ENCODE measurements at regions not wholly inside any gene's neighbourhood (a gene's known extent, or its start where the extent isn't known, plus 50 kb on each side); places are given as distances from the start of the nearest gene placed in this dataset.
"Not testable (repeated sequence)": the region's sequence is repeated elsewhere in the genome, so short reads cannot be mapped to it uniquely, and the experiment has no call there.

DNA sequence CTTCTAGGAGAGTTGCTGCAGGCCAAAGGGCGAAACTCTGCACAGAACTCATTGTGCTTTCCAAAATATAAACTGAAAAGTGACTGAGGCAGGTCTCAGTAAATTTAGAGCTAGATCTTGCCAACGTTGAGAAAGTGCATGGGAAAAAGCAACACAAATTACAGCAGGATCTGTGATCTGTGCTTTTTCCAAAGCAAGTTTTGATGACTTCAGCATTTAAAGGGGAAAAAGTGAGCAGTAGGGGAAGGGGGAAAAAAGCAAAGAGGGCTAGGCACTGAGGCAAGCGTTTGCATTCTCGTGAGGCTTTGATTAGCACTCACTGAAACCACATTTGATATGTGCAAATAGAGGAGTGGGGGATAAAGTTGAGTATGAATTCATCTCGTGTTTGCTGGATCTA lies 351.5 kb upstream of the NPAP1 start:
- not testable (repeated sequence) for DNase-seq

GRCh38 chr15:24326513-24326912 lies 349.1 kb upstream of the NPAP1 start:
- not testable (repeated sequence) for DNase-seq

DNA sequence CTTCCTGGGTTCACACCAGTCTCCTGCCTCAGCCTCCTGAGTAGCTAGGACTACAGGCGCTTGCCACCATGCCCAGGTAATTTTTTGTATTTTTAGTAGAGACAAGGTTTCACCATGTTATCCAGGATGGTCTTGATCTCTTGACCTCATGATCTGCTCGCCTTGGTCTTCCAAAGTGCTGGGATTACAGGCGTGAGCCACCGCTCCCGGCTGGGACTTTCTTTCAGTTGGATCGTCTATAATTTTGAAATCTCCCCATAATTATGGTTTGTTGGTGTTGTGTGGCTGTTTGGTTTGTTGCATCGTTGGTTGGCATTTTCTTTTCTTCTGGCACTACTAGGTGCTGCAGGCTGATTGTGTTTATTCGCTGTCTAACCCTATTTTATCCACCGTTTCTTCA lies 343.6 kb upstream of the NPAP1 start:
- DNase-seq, result not testable (repeated sequence)

DNA sequence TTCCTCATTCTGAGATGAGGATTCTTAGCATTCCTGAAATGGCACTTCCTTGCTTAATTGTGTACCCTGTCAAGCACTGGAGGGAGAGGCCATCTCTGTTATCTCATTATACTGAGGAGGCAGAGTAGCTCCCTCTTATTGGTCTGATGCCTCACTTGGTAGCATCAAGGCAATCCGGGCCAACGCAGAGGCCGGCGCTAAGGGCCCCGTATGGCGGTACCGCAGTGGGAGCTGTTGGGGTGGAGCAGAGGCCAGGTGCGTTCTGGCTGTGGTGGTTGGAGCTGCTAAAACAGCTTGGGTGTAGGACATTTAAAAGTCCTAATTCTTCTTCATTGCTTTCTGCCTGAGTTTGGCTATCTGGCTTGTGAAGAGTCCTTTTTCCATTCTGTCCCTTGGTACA lies 333.7 kb upstream of the NPAP1 start:
- DNase-seq, result not testable (repeated sequence)

DNA sequence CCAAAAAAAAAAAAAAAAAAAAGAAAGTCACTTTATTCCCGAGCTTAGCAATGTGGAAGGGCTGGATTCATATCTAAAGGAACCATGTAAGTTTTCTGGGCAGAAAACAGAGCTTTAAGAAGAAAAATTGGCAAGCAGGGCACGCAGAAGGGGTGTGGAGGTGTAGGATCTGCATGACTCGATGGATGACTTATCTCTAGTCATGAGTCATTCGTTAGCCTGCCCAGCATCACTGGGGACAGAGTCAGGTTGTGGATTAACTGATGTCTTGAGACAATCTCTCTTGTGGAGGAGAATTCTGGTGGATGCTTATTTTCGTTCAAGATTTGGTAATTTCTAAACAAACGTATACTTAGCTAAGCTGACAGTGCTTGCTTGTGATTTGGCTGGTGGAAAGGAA lies 322.8 kb upstream of the NPAP1 start:
- not testable (repeated sequence) for DNase-seq

DNA sequence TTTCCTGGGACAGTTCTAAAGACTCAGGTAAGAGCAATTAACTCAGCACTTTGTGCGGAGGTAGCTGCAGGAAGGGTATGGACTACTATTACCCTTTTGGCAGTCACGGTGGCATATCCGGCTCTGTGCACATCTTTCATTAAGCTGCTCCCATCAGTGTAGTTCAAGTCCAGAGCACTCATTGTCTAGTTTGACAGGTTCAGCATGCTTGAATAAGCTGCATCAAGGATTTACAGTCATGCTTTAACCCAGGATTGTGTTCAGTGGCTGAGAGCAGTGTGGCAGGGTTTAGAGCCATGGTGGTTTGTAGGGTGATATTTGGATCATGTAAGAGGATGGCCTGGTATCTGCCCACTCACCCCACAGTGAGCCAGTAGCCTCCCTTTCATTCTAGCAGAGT lies 294.5 kb upstream of the NPAP1 start:
- not testable (repeated sequence) for DNase-seq

- DNase-seq, result not testable (repeated sequence)
Measured at GRCh38 chr15:24385258-24385657, 290.3 kb upstream of the NPAP1 start.

DNA sequence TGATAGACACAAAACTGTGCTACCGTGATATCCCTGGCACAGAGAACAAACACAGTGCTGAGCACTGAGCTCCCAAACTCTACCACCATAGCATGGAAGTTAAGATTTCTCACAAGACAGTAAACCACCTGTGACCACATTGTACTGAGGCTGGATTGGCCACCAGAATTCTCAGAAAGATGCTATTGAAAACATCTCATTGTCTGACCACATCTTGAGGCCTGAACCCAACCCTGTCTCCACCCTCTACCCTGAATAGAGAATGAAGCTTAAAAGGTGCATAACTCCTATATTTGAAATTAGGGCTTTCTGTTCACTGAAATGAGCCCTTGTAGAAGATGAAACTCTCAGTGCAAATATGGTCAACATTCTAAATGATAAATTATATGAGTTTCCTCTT lies 281.3 kb upstream of the NPAP1 start:
- no peak for DNase-seq

DNA sequence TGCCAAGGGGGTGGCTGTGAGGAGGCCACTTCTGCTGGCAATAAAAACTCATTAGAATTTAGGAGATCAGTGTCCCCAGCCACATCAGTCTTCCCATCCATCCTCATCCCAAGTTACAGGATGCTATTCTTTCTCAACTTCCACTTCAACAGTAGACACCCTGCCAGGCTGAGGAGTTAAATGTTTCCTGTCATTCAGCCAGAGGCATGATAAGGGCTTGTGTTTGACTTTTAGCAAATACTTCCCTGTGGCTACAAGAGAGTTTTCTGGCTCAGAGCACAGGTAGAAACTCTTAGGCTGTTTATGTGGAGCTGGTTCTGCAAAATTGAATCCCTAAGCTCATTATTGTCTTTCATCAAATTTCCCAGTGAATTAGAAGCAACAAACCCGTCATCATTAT lies 262.9 kb upstream of the NPAP1 start:
- not testable (repeated sequence) for DNase-seq

- not testable (repeated sequence) for DNase-seq
Measured at GRCh38 chr15:24426286-24427054, 249.1 kb upstream of the NPAP1 start.

- peak in 1 of 2 experiments; percentile 4 for DNase-seq
Measured at GRCh38 chr15:24427055-24427400, 248.5 kb upstream of the NPAP1 start.

GRCh38 chr15:24435075-24435820 lies 240.3 kb upstream of the NPAP1 start:
- not testable (repeated sequence) for DNase-seq

- not testable (repeated sequence) for DNase-seq
Measured at GRCh38 chr15:24437270-24437669, 238.3 kb upstream of the NPAP1 start.

- DNase-seq, result not testable (repeated sequence)
Measured at GRCh38 chr15:24437735-24438134, 237.8 kb upstream of the NPAP1 start.

DNA sequence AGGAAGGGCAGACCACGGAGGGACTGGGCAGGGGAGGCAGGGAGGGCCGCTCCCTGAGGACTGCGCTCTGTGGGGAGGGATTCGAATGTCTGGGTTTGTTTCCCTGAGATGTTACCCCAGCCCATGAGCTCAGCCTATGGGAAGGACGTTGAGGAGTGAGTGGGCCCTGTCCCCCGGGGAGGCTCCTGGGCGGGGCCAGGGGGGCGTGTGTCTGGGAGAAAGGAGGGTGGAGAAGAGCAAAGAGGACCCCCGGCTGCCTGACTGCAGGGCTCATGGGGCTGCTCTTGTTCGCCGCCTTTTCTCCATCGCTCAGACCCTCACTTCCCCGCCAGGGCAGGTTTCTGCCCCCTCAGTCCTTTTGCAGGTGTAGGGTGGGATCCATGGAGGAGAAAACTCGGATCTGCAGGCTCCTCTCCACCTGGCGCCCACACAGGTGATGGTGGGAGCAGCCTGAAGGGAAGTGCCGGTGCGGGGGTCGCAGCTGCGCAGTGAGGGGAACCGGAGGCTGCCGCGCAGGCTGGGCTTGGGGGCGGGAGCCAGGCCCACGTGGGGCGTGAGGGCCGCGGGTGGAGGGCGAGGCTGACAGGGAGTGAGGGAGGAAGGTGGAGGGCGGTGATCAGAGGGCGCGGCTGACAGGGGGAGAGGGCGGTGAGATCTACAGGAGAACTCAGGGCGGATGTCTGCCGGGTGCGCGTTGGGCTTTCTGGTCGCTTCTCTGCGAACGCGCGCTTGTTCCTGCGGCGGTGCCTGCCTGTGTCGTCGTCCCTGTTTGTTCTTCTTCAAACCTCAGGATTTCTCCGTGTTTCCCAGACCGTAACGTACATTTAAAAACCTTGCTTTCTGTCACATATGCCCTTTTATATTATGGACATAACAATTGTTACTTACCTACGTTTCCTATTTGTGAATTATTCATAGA lies 198.2 kb upstream of the NPAP1 start:
- not testable (repeated sequence) for DNase-seq

GRCh38 chr15:24485885-24486567 lies 189.5 kb upstream of the NPAP1 start:
- not testable (repeated sequence) for DNase-seq

- not testable (repeated sequence) for DNase-seq
Measured at GRCh38 chr15:24488164-24488907, 187.2 kb upstream of the NPAP1 start.

GRCh38 chr15:24505216-24505615 lies 170.4 kb upstream of the NPAP1 start:
- not testable (repeated sequence) for DNase-seq

DNA sequence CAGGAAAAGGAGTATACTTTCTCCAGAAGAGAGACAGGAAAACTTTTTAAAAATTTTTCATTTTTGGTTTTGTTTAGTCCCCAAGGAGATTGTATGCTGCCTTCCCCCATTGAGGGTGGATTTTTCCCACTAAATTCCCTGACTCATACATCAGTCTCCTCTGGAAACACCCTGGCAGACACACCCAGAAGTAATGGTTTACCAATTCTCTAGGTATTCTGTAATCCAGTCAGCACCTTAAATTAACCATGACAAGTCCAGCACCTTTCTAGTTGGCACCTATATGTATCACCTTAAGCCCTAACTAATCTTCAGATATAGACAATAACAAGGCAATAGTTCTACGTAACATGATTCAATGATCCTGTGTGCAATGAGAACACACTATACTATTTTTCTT lies 165.9 kb upstream of the NPAP1 start:
- DNase-seq, result not testable (repeated sequence)

DNA sequence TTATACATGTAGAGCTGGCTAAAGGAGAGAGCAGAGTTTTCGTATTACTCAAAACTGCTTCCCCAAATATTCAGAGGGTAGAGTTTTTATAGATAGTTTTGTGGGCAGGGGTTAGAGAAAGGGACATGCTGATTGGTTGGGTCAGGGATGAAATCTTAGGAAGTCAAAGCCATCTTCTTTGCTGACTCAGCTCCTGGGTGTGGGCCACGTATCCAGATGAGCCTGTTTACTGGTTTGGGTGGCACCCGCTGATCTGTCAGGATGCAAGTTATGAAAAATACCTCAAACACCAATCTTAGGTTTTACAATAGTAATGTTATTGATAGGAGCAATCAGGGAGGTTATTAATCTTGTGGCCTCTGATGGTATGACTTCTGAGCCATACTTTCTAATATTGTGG lies 164.0 kb upstream of the NPAP1 start:
- DNase-seq, result not testable (repeated sequence)

GRCh38 chr15:24518772-24519171 lies 156.8 kb upstream of the NPAP1 start:
- not testable (repeated sequence) for DNase-seq

DNA sequence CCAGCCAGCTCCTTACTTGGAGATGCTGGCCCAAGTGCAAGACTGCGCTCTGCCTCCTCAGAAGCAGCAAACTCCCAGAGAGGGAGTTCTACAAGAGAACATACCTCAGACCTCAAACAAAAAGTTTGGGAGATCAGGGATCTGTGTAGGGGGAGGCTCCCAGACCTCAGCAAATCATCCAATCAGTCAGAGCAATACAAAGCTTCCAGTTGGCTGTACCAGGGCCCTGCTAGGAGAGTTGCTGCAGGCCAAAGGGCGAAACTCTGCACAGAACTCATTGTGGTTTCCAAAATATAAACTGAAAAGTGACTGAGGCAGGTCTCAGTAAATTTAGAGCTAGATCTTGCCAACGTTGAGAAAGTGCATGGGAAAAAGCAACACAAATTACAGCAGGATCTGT lies 144.3 kb upstream of the NPAP1 start:
- DNase-seq, result not testable (repeated sequence)
